ENCODE measurements at regions not wholly inside any gene's neighbourhood (a gene's known extent, or its start where the extent isn't known, plus 50 kb on each side); places are given as distances from the start of the nearest gene placed in this dataset.

DNA sequence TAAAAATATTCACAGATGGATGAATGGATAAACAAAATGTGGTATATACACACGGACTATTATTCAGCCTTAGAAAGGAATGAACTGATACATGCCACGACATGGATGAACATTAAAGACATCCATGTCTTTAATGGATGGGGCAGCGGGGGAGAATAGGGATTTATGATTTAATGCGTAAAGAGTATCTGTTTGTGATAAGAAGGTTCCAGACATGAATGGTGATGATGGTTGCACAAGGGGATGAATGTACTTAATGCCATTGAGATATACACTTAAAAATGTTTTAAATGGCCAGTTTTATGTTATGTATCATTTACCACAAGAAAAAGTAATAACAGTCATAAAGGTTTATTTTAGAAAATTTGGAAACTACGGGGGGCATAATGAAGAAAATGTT is 108.6 kb upstream of the WLS start:
- Mint-ChIP-seq H3K27ac (no peak overlapping the region), H3K36me3 (ENCODE audit: low read depth) (no peaks in the 10 kb centered on the region), H3K4me1 (ENCODE audit: low read depth) (no peaks in the 10 kb centered on the region), H3K9me3 (no peaks in the 10 kb centered on the region), H3K27me3 (no peaks in the 10 kb centered on the region), H3K4me3 (no peak overlapping the region)
- ChIA-PET CTCF (no interaction called here), POLR2A (no interaction called here)
- Histone ChIP-seq H3K9me3 (ENCODE audit: control insufficient read depth in 1 of 2, insufficient read depth in 1 of 2, low read length in 2 of 2) (peaks cover 0 to 3% of the 10 kb centered on the region in 2 experiments), H3K27ac (ENCODE audit: low read depth in 1 of 2, low read length in 2 of 2) (no peak overlapping the region), H3K36me3 (ENCODE audit: insufficient read depth, low read length) (no peaks in the 10 kb centered on the region), H3K4me1 (ENCODE audit: insufficient read depth, low read length) (no peaks in the 10 kb centered on the region), H3K27me3 (ENCODE audit: control insufficient read depth in 1 of 2, insufficient read depth in 2 of 2, low read length in 2 of 2) (no peaks in the 10 kb centered on the region), H3K4me3 (ENCODE audit: low read length) (no peak overlapping the region)
- intact Hi-C loops (cut with DNase I, micrococcal nuclease) = no loop called here
- ATAC-seq (ENCODE audit: poor library complexity) = no peak
- no peak for DNase-seq
- TF ChIP-seq, protein P1, sequence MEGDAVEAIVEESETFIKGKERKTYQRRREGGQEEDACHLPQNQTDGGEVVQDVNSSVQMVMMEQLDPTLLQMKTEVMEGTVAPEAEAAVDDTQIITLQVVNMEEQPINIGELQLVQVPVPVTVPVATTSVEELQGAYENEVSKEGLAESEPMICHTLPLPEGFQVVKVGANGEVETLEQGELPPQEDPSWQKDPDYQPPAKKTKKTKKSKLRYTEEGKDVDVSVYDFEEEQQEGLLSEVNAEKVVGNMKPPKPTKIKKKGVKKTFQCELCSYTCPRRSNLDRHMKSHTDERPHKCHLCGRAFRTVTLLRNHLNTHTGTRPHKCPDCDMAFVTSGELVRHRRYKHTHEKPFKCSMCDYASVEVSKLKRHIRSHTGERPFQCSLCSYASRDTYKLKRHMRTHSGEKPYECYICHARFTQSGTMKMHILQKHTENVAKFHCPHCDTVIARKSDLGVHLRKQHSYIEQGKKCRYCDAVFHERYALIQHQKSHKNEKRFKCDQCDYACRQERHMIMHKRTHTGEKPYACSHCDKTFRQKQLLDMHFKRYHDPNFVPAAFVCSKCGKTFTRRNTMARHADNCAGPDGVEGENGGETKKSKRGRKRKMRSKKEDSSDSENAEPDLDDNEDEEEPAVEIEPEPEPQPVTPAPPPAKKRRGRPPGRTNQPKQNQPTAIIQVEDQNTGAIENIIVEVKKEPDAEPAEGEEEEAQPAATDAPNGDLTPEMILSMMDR (IDR thresholded peaks at IDR 0.05) = no peak

DNA sequence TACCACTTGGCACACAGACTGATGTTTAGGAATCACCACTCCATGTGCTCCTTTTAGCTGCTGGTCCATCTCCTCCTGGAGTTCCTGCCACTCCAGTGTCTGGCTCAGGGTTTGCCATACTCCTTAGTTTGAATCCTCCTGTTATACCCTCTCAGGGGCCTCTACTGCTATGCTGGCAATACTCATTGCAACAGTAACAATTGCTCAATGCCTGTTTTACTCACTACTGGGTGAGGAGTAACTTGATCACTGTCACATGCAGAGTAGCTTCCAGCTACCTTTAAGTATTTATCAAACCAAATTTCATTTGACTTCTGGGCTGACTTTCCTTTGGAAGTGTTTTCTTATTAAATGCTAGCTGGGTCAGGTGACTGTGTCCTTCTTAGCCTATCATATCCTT is 107.2 kb upstream of the WLS start:
- Histone ChIP-seq H3K27ac (ENCODE audit: low read depth in 1 of 2, low read length in 2 of 2) (no peak overlapping the region), H3K27me3 (ENCODE audit: control insufficient read depth in 1 of 2, insufficient read depth in 2 of 2, low read length in 2 of 2) (no peaks in the 10 kb centered on the region), H3K9me3 (ENCODE audit: control insufficient read depth in 1 of 2, insufficient read depth in 1 of 2, low read length in 2 of 2) (peaks cover 0 to 3% of the 10 kb centered on the region in 2 experiments), H3K36me3 (ENCODE audit: insufficient read depth, low read length) (no peaks in the 10 kb centered on the region), H3K4me1 (ENCODE audit: insufficient read depth, low read length) (no peaks in the 10 kb centered on the region), H3K4me3 (ENCODE audit: low read length) (no peak overlapping the region)
- TF ChIP-seq, protein P1 (IDR thresholded peaks at IDR 0.05) = no peak
- POLR2A ChIA-PET = no interaction called here
- H3K4me3 Mint-ChIP-seq = no peak overlapping the region
- no peaks in the 10 kb centered on the region for H3K4me1 Mint-ChIP-seq (ENCODE audit: low read depth)
- ATAC-seq (ENCODE audit: poor library complexity) = no peak
- intact Hi-C loops (cut with DNase I, micrococcal nuclease) = no loop called here
- no peak overlapping the region for H3K27ac Mint-ChIP-seq
- CTCF ChIA-PET = no interaction called here
- no peaks in the 10 kb centered on the region for H3K36me3 Mint-ChIP-seq (ENCODE audit: low read depth)
- no peaks in the 10 kb centered on the region for H3K27me3 Mint-ChIP-seq
- DNase-seq = peak in 2 of 14 experiments; percentile 5 to 16
- H3K9me3 Mint-ChIP-seq = no peaks in the 10 kb centered on the region

DNA sequence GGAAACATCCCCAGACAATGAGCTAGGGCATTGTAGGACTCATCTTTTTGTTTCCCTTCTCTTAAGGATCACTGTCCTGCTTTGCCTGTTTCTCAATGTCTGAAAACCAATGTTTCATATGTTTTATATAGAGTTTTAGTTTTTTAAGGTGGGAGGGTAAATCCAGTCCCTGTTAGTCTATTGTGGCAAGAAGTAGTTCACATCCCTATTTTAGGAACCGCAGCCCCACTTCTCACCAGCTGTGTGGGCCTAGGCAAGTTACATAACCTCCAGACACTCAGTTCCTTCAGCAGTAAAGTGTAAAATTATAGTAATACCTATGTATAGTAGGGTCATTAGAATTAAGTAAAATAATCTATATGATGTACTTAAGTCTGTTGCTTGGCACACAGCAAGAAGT is 105.8 kb upstream of the WLS start:
- CTCF ChIA-PET = no interaction called here
- H3K9me3 ChIP-seq (ENCODE audit: control insufficient read depth in 1 of 2, insufficient read depth in 1 of 2, low read length in 2 of 2) = peaks cover 0 to 3% of the 10 kb centered on the region in 2 experiments
- no peaks in the 10 kb centered on the region for H3K4me1 ChIP-seq (ENCODE audit: insufficient read depth, low read length)
- ATAC-seq (ENCODE audit: poor library complexity) = no peak
- H3K27ac ChIP-seq (ENCODE audit: low read depth in 1 of 2, low read length in 2 of 2) = no peak overlapping the region
- H3K9me3 Mint-ChIP-seq = no peaks in the 10 kb centered on the region
- intact Hi-C loops (cut with DNase I, micrococcal nuclease) = no loop called here
- H3K4me3 Mint-ChIP-seq = no peak overlapping the region
- no peaks in the 10 kb centered on the region for H3K36me3 Mint-ChIP-seq (ENCODE audit: low read depth)
- peak in 2 of 14 experiments; percentile 7 to 8 for DNase-seq
- no peak overlapping the region for H3K4me3 ChIP-seq (ENCODE audit: low read length)
- H3K36me3 ChIP-seq (ENCODE audit: insufficient read depth, low read length) = no peaks in the 10 kb centered on the region
- TF ChIP-seq, protein P1 (IDR thresholded peaks at IDR 0.05) = no peak
- POLR2A ChIA-PET = no interaction called here
- no peaks in the 10 kb centered on the region for H3K27me3 ChIP-seq (ENCODE audit: control insufficient read depth in 1 of 2, insufficient read depth in 2 of 2, low read length in 2 of 2)
- H3K27ac Mint-ChIP-seq = no peak overlapping the region
- no peaks in the 10 kb centered on the region for H3K4me1 Mint-ChIP-seq (ENCODE audit: low read depth)
- H3K27me3 Mint-ChIP-seq = no peaks in the 10 kb centered on the region

Data from CD4-positive, alpha-beta T cell (primary cell).